ENCODE measurements at regions not wholly inside any gene's neighbourhood (a gene's known extent, or its start where the extent isn't known, plus 50 kb on each side); places are given as distances from the start of the nearest gene placed in this dataset.
"Not testable (repeated sequence)": the region's sequence is repeated elsewhere in the genome, so short reads cannot be mapped to it uniquely, and the experiment has no call there.

DNA sequence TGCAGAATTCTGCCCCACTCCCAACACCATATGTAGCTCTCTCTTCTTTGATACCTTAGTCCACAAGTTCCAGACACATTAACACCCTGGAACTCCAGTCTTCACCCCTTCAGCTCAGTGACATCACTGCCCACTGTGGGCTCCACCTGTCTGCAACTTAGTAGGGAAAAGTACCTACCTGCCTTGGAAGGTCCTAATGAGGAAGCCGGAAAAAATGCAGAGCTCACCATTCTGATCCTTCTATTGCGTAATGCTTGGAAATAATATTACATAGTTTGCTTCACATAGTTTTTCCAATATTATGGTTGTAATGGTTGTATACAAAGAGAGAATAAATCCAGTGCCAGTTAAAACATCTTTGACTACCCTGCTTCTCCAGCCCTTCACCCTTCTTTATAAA, 738.4 kb downstream of the RNF144A start:
- DNase-seq, result no peak
- no peak overlapping the region for H4K5ac ChIP-seq (ENCODE audit: insufficient read length, low read depth, low read length)
- H3K4ac ChIP-seq (ENCODE audit: low read depth, low read length), result no peak overlapping the region
- Mint-ChIP-seq H3K27ac (no peak overlapping the region; a peak in 1 of 7 replicates), H3K9me3 (peaks cover 35 to 51% of the 10 kb centered on the region in 2 experiments), H3K4me1 (peaks cover 12 to 13% of the 10 kb centered on the region in 2 experiments), H3K4me3 (no peak overlapping the region), H3K36me3 (ENCODE audit: insufficient read depth in 1 of 3, low read depth in 3 of 3) (peaks cover 18 to 45% (median 34%) of the 10 kb centered on the region in 3 experiments), H3K27me3 (ENCODE audit: low read depth) (no peaks in the 10 kb centered on the region; the same call in 1 of the 2 replicates)
- no peak overlapping the region for H3K14ac ChIP-seq (ENCODE audit: insufficient read depth, low read length)
- H2AK5ac ChIP-seq (ENCODE audit: insufficient read length, low read length), result no peak overlapping the region
- no peak overlapping the region for H4K8ac ChIP-seq (replicated peaks; ENCODE audit: insufficient read length, low read depth, low read length)
- H3T11ph ChIP-seq (ENCODE audit: low read length), result no peak overlapping the region
- no peaks in the 10 kb centered on the region for H3K23me2 ChIP-seq (ENCODE audit: insufficient read length, low read depth, low read length, poor library complexity, severe bottlenecking)
- no peak overlapping the region for H3K18ac ChIP-seq (ENCODE audit: insufficient read length, low read depth, low read length)
- H2BK20ac ChIP-seq (ENCODE audit: low read depth, low read length, poor library complexity, severe bottlenecking), result no peak overlapping the region
- H2BK5ac ChIP-seq (ENCODE audit: insufficient read length, low read length), result no peak overlapping the region
- H3K9me3 ChIP-seq (ENCODE audit: control insufficient read depth, low read depth, low read length), result no peaks in the 10 kb centered on the region
- H3K27ac ChIP-seq (ENCODE audit: insufficient read length, low read depth, low read length), result no peak overlapping the region
- H3K79me2 ChIP-seq (ENCODE audit: insufficient read depth, low read length), result no peaks in the 10 kb centered on the region
- H3K23ac ChIP-seq (ENCODE audit: insufficient read length, low read depth, low read length), result no peak overlapping the region
- no peak overlapping the region for H3K4me2 ChIP-seq (ENCODE audit: insufficient read depth, insufficient read length, low read length)
- TF ChIP-seq, protein P1, sequence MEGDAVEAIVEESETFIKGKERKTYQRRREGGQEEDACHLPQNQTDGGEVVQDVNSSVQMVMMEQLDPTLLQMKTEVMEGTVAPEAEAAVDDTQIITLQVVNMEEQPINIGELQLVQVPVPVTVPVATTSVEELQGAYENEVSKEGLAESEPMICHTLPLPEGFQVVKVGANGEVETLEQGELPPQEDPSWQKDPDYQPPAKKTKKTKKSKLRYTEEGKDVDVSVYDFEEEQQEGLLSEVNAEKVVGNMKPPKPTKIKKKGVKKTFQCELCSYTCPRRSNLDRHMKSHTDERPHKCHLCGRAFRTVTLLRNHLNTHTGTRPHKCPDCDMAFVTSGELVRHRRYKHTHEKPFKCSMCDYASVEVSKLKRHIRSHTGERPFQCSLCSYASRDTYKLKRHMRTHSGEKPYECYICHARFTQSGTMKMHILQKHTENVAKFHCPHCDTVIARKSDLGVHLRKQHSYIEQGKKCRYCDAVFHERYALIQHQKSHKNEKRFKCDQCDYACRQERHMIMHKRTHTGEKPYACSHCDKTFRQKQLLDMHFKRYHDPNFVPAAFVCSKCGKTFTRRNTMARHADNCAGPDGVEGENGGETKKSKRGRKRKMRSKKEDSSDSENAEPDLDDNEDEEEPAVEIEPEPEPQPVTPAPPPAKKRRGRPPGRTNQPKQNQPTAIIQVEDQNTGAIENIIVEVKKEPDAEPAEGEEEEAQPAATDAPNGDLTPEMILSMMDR (conservative IDR thresholded peaks at IDR 0.05), result no peak
- no peak overlapping the region for H4K91ac ChIP-seq (ENCODE audit: insufficient read length, low read depth, low read length)
- H3K79me1 ChIP-seq (ENCODE audit: insufficient read depth, low read depth, low read length, poor library complexity, severe bottlenecking), result no peaks in the 10 kb centered on the region
- H2BK15ac ChIP-seq (ENCODE audit: low read depth, low read length), result no peak overlapping the region
- no peak overlapping the region for H3K56ac ChIP-seq (ENCODE audit: insufficient read length, low read depth, low read length)
- H2BK120ac ChIP-seq (ENCODE audit: low read depth, low read length, poor library complexity, severe bottlenecking), result no peak overlapping the region
- H2AFZ ChIP-seq (ENCODE audit: low read length), result no peak overlapping the region
- H3K27me3 ChIP-seq (ENCODE audit: insufficient read depth, low read length), result no peaks in the 10 kb centered on the region
- no CpG with 5 or more reads among the region's 2 CpGs for WGBS (ENCODE audit: extremely low coverage, insufficient read length, low lambda C conversion rate)
- no peak overlapping the region for H3K9ac ChIP-seq (ENCODE audit: extremely low read depth, insufficient read length, low read length)
- no peaks in the 10 kb centered on the region for H3K4me1 ChIP-seq (ENCODE audit: insufficient read depth, low read length)
- H2BK12ac ChIP-seq (ENCODE audit: insufficient read length, low read depth, low read length), result no peak overlapping the region
- no peaks in the 10 kb centered on the region for H4K20me1 ChIP-seq (ENCODE audit: control insufficient read depth, insufficient read depth, insufficient read length)

DNA sequence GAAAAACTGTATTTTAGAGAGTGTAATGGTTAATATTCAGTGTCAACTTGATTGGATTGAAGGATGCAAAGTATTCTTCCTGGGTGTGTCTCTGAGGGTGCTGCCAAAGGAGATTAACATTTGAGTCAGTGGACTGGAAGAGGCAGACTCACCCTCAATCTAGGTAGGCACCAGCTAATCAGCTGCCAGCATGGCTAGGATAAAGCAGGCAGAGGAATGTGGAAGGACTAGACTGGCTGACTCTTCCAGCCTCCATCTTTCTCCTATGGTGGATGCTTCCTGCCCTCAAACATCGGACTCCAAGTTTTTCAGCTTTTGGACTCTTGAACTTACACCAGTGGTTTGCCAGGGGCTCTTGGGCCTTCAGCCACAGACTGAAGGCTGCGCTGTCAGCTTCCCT, 740.3 kb downstream of the RNF144A start:
- not testable (repeated sequence) for H4K91ac ChIP-seq (ENCODE audit: insufficient read length, low read depth, low read length); H2BK5ac ChIP-seq (ENCODE audit: insufficient read length, low read length); H3K27me3 Mint-ChIP-seq (ENCODE audit: low read depth); H2AK5ac ChIP-seq (ENCODE audit: insufficient read length, low read length); H3T11ph ChIP-seq (ENCODE audit: low read length); H3K9ac ChIP-seq (ENCODE audit: extremely low read depth, insufficient read length, low read length); H2BK120ac ChIP-seq (ENCODE audit: low read depth, low read length, poor library complexity, severe bottlenecking); H4K8ac ChIP-seq (replicated peaks; ENCODE audit: insufficient read length, low read depth, low read length); H3K4ac ChIP-seq (ENCODE audit: low read depth, low read length); H3K27me3 ChIP-seq (ENCODE audit: insufficient read depth, low read length); H3K27ac ChIP-seq (ENCODE audit: insufficient read length, low read depth, low read length); H3K4me2 ChIP-seq (ENCODE audit: insufficient read depth, insufficient read length, low read length); H2BK20ac ChIP-seq (ENCODE audit: low read depth, low read length, poor library complexity, severe bottlenecking); H3K14ac ChIP-seq (ENCODE audit: insufficient read depth, low read length); H3K56ac ChIP-seq (ENCODE audit: insufficient read length, low read depth, low read length); H2BK15ac ChIP-seq (ENCODE audit: low read depth, low read length); H2BK12ac ChIP-seq (ENCODE audit: insufficient read length, low read depth, low read length); H4K20me1 ChIP-seq (ENCODE audit: control insufficient read depth, insufficient read depth, insufficient read length); H3K27ac Mint-ChIP-seq; H3K79me1 ChIP-seq (ENCODE audit: insufficient read depth, low read depth, low read length, poor library complexity, severe bottlenecking); H3K79me2 ChIP-seq (ENCODE audit: insufficient read depth, low read length); H4K5ac ChIP-seq (ENCODE audit: insufficient read length, low read depth, low read length); H3K18ac ChIP-seq (ENCODE audit: insufficient read length, low read depth, low read length); H2AFZ ChIP-seq (ENCODE audit: low read length); H3K4me1 ChIP-seq (ENCODE audit: insufficient read depth, low read length); H3K23me2 ChIP-seq (ENCODE audit: insufficient read length, low read depth, low read length, poor library complexity, severe bottlenecking); H3K23ac ChIP-seq (ENCODE audit: insufficient read length, low read depth, low read length); H3K4me3 Mint-ChIP-seq; H3K9me3 ChIP-seq (ENCODE audit: control insufficient read depth, low read depth, low read length); DNase-seq
- Mint-ChIP-seq H3K4me1 (peaks cover 12 to 13% of the 10 kb centered on the region in 2 experiments), H3K36me3 (ENCODE audit: insufficient read depth in 1 of 3, low read depth in 3 of 3) (peaks cover 18 to 47% (median 41%) of the 10 kb centered on the region in 3 experiments), H3K9me3 (peaks cover 32 to 51% of the 10 kb centered on the region in 2 experiments)
- no CpG with 5 or more reads among the region's 2 CpGs for WGBS (ENCODE audit: extremely low coverage, insufficient read length, low lambda C conversion rate)

Data from H9 (cell line).